NCI-H345 (cell line): ENCODE measurements at regions not wholly inside any gene's neighbourhood (a gene's known extent, or its start where the extent isn't known, plus 50 kb on each side); places are given as distances from the start of the nearest gene placed in this dataset.

Experiments
- DNase-seq: peaks from one replicate; lab custom pipeline; 2025; lab: John Stamatoyannopoulos, UW

DNA sequence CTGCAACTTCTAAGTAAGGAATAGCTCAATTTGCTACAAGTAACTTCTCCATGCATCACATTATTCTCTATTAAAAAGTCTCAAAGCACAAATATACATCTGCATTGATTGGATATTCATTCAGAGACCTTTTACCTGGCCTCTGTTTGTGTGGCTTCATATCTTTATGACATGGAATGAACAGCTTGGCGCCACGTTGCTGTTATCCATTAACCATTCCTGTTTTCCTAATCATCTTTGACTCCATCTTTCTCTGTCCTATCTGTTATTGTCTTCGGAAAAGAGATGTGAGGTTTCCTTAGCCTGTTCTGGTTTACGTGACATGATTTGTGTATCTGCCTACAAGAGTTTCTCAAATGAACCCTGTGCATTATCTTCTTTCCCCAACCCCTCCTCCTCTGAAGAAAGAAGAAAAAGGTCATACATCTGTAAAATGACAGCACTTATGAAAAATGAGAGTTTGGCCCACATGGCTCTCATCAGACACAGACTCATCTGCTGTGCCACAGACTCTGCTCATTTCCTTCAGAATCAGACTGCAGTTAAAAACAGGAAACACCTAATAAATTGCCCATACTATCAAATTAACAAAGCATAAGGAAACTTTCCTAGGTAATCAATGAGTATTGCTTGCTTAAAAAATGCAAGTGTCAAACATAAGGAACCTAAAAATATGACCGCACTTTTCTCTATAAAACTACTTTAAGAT is 347.6 kb upstream of the FAM241A start:
- no peak for DNase-seq

- DNase-seq, result no peak
Observed at GRCh38 chr4:111798840-111799239, 346.4 kb upstream of the FAM241A start.

GRCh38 chr4:111800551-111800950 is 344.7 kb upstream of the FAM241A start:
- no peak for DNase-seq

DNA sequence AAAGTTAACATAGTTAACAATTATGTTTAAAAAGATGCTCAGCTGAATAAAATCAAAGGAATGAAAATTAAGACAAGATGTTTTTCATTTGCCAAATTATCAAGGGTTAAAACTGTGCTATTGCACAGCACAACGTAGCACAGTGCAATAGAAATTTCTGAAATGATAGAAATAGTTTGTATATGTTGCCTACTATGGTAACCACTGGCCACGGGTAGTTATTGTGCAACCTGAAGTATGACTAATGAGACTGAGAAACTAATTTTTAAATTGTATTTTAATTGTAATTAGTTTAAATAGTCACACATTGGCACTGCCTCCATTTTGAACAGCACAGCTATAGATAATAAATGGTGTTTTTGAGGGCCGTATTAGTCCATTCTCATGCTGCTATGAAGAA is 343.1 kb upstream of the FAM241A start:
- DNase-seq, result no peak

DNA sequence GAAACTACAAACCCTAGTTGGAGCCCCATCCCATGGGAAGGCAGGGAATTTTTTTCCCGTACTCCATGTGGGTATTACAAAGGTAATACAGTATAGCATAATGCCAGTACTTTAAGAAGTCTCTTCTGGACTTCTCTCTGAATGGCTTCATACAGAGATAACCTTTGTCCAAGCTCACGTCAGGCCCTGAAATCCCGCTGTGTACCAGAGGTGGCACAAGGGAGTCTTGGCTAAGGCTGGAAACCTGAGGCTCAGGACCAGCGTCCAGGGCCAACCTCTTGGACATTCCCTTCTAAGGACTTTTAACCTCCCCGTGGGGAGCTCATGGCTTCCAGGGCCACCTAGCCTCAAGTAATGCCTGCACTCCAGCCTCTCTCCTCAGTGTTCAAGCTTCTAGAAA is 338.9 kb upstream of the FAM241A start:
- no peak for DNase-seq

DNA sequence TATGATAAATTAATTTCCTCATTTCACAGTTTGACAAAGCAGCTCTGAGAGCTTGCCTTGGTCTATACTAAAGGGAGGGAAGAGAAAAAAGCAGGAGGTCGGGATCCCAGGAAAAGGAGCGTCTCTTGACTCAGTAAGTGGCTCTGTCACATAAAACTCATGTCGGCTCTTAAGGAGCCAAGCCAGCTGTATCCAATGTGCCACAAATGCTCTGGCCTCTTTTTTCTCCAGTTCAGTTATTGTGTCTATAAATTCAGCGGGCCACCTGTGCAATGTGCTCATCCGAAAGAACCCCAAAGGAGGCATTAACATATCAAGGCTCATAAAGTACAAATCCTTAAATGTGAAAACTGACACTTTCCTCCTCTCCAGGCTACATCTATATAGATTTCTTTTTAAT is 337.7 kb upstream of the FAM241A start:
- no peak for DNase-seq

- DNase-seq, result no peak
Observed at GRCh38 chr4:111808174-111808573, 337.1 kb upstream of the FAM241A start.

- no peak for DNase-seq
Observed at GRCh38 chr4:111811661-111812060, 333.6 kb upstream of the FAM241A start.

- no peak for DNase-seq
Observed at GRCh38 chr4:111812114-111812513, 333.1 kb upstream of the FAM241A start.

DNA sequence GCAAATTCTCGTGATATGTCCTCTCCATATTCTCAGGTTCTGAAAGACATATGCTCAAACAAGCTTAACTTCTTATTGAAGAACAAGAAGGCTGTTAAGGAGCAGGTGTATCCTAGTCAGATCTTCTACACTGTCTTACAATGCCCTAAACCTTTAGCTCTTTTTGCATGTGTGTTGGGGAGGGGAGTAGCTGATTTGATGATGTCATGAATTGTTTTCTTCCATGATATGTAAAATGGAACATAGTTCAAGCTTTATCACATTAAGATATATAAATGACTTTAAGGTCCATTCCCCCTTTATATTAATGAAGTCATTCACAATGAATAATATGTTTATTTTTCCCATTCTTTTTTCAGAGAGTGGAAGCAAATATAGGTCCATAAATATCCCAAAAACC is 332.5 kb upstream of the FAM241A start:
- no peak for DNase-seq

DNA sequence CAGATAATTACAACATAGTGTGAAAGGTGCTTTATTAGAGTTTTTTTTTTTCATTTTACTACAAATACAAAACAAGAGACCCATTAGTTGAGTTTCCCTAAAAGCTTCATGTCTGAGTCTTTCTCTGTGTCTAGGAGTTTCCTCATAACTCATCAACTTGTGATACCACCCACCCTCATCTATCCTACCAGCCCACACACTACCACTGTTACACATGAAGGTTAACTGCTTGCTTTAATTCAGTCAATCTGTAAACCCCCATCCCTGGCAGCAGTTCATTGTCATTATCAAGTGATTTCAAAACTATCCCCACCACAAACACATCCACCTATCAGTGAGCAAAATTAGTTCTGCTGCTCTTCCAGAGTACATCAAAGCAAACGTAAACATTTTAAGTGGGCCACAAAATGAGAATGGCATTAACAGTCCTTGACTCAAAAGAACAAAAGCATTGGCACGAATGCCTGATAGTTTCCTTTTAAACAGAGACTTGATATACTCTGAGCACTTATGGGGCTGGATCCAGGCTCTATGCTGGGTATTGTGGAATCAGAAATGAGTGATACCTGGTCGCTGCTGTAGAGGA is 331.6 kb upstream of the FAM241A start:
- DNase-seq, result peak; percentile 75

- DNase-seq, result no peak
Observed at GRCh38 chr4:111814961-111815360, 330.3 kb upstream of the FAM241A start.

GRCh38 chr4:111821342-111821741 is 323.9 kb upstream of the FAM241A start:
- DNase-seq, result no peak

DNA sequence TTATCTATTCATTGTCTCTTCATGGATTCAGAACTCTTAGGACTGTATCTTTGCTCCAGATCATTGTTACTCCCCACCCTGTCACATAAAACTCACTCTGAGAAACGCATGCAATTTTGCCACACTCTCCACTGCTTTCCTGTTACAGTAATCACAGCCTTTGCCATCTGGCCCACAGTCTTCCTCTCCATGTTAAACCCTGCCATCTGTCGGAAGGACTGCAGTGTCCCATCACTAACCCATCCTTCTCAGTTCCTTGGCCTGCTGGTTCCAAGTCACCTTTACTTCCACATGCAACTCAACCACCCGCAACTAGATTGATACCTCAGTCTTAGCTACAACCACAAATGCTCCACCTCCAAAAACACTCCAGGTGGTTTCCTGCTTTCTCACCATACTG is 308.7 kb upstream of the FAM241A start:
- no peak for DNase-seq

- DNase-seq, result no peak
Observed at GRCh38 chr4:111837761-111838160, 307.5 kb upstream of the FAM241A start.

DNA sequence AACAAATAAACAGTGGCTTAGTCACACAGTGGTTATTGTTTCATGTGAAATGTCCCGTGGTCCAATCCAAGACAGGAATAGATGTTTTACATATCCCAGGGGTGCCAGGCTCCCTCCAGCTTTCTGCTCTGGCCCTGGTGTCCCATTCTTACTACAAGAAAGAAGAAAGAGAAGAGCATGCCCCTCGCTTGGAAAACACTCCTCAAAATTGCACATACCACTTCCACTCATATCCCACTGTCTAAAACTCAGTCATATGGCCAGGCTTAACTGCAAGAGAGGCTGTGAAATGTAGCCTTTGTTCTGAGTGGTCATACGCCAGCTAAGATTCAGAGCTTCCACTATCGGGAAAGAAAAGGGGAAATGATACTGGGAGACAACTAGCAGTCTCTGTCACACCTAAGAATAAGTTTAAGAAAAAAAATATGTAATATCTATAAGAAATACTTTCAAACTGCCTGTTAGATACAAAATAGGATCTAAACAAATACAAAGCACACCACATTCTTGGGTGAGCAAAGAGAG is 306.8 kb upstream of the FAM241A start:
- DNase-seq, result no peak

DNA sequence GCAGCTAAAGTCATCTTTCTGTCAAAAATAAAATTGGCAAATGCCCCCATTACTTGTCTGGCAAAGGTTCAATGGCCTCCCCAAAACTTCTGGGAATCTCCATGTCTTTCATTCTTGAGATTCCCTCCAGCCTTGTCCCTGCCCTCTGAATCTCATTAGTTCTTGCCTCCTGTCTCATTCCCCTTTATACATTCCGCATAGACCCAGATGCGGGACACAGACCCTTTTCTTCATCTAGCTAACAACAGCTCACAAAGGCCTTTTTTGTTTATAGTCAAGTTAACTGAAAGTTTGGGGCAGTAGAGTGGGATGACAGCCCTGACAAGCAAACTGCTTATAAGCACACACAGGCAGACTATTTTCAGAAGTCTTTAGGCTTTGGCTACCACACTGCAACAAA is 306.1 kb upstream of the FAM241A start:
- no peak for DNase-seq

DNA sequence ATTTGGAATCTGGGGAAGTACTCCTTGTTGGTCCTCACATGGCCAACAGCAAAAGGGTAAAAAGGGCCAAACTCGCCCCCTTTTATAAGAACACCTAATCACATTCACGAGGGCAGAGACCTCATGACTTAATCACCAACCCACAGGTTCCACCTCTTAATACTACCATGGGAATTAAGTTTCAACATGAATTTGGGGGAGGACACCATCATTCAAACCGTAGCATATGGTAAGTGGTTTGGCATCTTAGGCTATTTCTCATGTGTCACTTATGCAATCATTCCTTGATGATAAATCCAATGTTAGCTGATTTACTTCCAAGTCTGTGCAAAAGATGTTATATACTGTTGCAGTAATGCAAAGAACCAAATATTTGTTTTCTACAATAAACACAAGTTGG is 302.9 kb upstream of the FAM241A start:
- no peak for DNase-seq

DNA sequence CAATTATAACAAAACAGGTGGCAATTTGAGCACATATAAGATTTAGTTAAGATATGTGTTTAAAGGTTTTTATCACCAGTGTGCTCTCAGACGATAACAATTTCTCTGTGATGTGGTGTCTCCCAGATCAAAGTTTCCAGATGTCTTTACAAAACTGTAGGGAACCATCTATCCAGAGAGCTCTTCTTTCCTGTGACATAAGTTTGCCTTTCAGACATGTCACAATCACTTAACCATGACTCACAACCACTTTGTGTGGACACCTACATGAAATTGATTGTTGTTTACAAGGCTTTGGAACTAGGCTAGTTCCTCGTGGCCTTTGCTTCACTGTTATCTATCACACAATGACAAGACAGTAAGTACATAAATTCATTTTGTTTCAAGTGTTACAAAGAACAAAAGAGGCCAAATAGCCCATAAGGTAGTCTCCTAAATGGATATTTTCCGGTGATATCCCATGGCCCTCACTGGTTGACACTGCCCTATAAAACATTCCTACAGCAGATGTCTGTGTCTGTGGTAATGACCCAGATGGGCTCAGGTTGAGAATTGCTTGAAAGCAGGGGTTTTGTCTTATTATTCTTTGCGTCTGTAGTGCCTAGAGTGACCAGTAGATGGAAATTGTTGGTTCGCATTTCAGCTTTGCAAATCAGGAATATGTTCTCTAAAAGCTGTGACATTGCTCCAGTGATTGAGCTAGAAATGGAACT is 297.8 kb upstream of the FAM241A start:
- DNase-seq, result no peak

GRCh38 chr4:111849746-111850284 is 295.4 kb upstream of the FAM241A start:
- DNase-seq, result no peak

- DNase-seq, result peak; percentile 7
Observed at GRCh38 chr4:111854494-111855087, 290.7 kb upstream of the FAM241A start.

- DNase-seq, result no peak
Observed at GRCh38 chr4:111855308-111855707, 289.9 kb upstream of the FAM241A start.

- DNase-seq, result no peak
Observed at GRCh38 chr4:111864066-111864465, 281.2 kb upstream of the FAM241A start.
